Esophagus (tissue), 2 donors: ENCODE measurements at regions not wholly inside any gene's neighbourhood (a gene's known extent, or its start where the extent isn't known, plus 50 kb on each side); places are given as distances from the start of the nearest gene placed in this dataset.

Experiments
- H3K27ac ChIP-seq, 2 donors: one replicate each; pipeline ENCODE4 v1.5.1; 2013; ENCODE audit warnings: low read depth in 2 of 2, mild to moderate bottlenecking in 2 of 2, inconsistent platforms in 1 of 2, low read length in 1 of 2, moderate library complexity in 1 of 2
- H3K27me3 ChIP-seq, 2 donors: one replicate each; pipeline ENCODE4 v1.6.1; 2013; ENCODE audit warnings: low read length in 2 of 2, control low read depth in 1 of 2, mild to moderate bottlenecking in 1 of 2; ENCODE audit not compliant: insufficient read depth in 2 of 2, control insufficient read depth in 1 of 2
- H3K36me3 ChIP-seq, 2 donors: one replicate each; pipeline ENCODE4 v1.6.1; 2013; ENCODE audit warnings: low read length in 1 of 2; ENCODE audit not compliant: control insufficient read depth in 2 of 2, insufficient read depth in 2 of 2
- H3K4me1 ChIP-seq, 2 donors: one replicate each; pipeline ENCODE4 v1.6.1; 2013; ENCODE audit warnings: low read length in 1 of 2; ENCODE audit not compliant: control insufficient read depth in 2 of 2, insufficient read depth in 2 of 2
- H3K4me3 ChIP-seq, 2 donors: one replicate each; pipeline ENCODE4 v1.5.1; 2013; ENCODE audit warnings: low read length in 2 of 2, mild to moderate bottlenecking in 2 of 2, low read depth in 1 of 2, moderate library complexity in 1 of 2
- H3K9me3 ChIP-seq, 2 donors: one replicate each; pipeline ENCODE4 v1.6.1; 2013; ENCODE audit warnings: mild to moderate bottlenecking in 2 of 2, low read depth in 1 of 2, low read length in 1 of 2, moderate library complexity in 1 of 2; ENCODE audit not compliant: control insufficient read depth in 2 of 2, insufficient read depth in 1 of 2
- WGBS, 2 donors: extraction: QIAGEN DNeasy Blood & Tissue Kit; methylation state at CpG; one replicate each; pipeline ENCODE4 v1.1.7; 2013; 5-methylcytosine and 5-hydroxymethylcytosine counted together
- donor health status: healthy with polysubstance abuse.
- donor health status: Bipolar disorder and iron deficiency.

- peaks cover 0 to 7% of the 10 kb centered on the region in 2 donors for H3K4me1 ChIP-seq
- H3K27me3 ChIP-seq: no peaks in the 10 kb centered on the region
- no peak overlapping the region for H3K4me3 ChIP-seq
- no peaks in the 10 kb centered on the region for H3K9me3 ChIP-seq
- no peak overlapping the region for H3K27ac ChIP-seq
- no peaks in the 10 kb centered on the region for H3K36me3 ChIP-seq
Measured at GRCh38 chr21:35398346-35398982, 349.4 kb upstream of the RUNX1 start.

GRCh38 chr21:35397781-35398180 is 348.7 kb upstream of the RUNX1 start:
- Histone ChIP-seq H3K27me3 (no peaks in the 10 kb centered on the region), H3K4me1 (peaks cover 0 to 7% of the 10 kb centered on the region in 2 donors), H3K9me3 (no peaks in the 10 kb centered on the region), H3K4me3 (no peak overlapping the region), H3K27ac (no peak overlapping the region), H3K36me3 (no peaks in the 10 kb centered on the region)
- WGBS, 2 donors: 74 to 84% methylated on average over 3 of the region's 3 CpGs

- Histone ChIP-seq H3K4me1 (peaks cover 0 to 7% of the 10 kb centered on the region in 2 donors), H3K27ac (no peak overlapping the region), H3K27me3 (no peaks in the 10 kb centered on the region), H3K9me3 (no peaks in the 10 kb centered on the region), H3K4me3 (no peak overlapping the region), H3K36me3 (no peaks in the 10 kb centered on the region)
- 93 to 94% methylated on average over 4 of the region's 4 CpGs for WGBS, 2 donors
Measured at GRCh38 chr21:35396655-35397054, 347.6 kb upstream of the RUNX1 start.

- no peaks in the 10 kb centered on the region for H3K27me3 ChIP-seq
- peak overlapping the region; percentile 25 to 81 for H3K27ac ChIP-seq
- no peaks in the 10 kb centered on the region for H3K36me3 ChIP-seq
- 39 to 65% methylated on average over 1 of the region's 1 CpG for WGBS, 2 donors
- no peaks in the 10 kb centered on the region for H3K9me3 ChIP-seq
- no peak overlapping the region for H3K4me3 ChIP-seq
- peaks cover 0 to 7% of the 10 kb centered on the region in 2 donors for H3K4me1 ChIP-seq
Measured at GRCh38 chr21:35395728-35396127, 346.6 kb upstream of the RUNX1 start.

GRCh38 chr21:35394634-35395369 is 345.7 kb upstream of the RUNX1 start:
- H3K36me3 ChIP-seq: no peaks in the 10 kb centered on the region
- no peak overlapping the region for H3K4me3 ChIP-seq
- H3K27me3 ChIP-seq: no peaks in the 10 kb centered on the region
- no peak overlapping the region for H3K27ac ChIP-seq
- 84 to 86% methylated on average over 7 of the region's 7 CpGs for WGBS, 2 donors
- peaks cover 0 to 7% of the 10 kb centered on the region in 2 donors for H3K4me1 ChIP-seq
- H3K9me3 ChIP-seq: no peaks in the 10 kb centered on the region

- H3K4me3 ChIP-seq: no peak overlapping the region
- peaks cover 0 to 7% of the 10 kb centered on the region in 2 donors for H3K4me1 ChIP-seq
- WGBS, 2 donors: 40 to 56% methylated on average over 1 of the region's 1 CpG
- no peaks in the 10 kb centered on the region for H3K27me3 ChIP-seq
- no peak overlapping the region for H3K27ac ChIP-seq
- no peaks in the 10 kb centered on the region for H3K9me3 ChIP-seq
- H3K36me3 ChIP-seq: no peaks in the 10 kb centered on the region
Measured at GRCh38 chr21:35394049-35394448, 344.9 kb upstream of the RUNX1 start.

- Histone ChIP-seq H3K4me1 (peaks cover 0 to 4% of the 10 kb centered on the region in 2 donors), H3K9me3 (no peaks in the 10 kb centered on the region), H3K36me3 (no peaks in the 10 kb centered on the region), H3K27me3 (no peaks in the 10 kb centered on the region), H3K27ac (no peak overlapping the region), H3K4me3 (no peak overlapping the region)
- 45 to 70% methylated on average over 5 of the region's 5 CpGs for WGBS, 2 donors
Measured at GRCh38 chr21:35390013-35390776, 341.1 kb upstream of the RUNX1 start.

GRCh38 chr21:35386491-35387079 is 337.5 kb upstream of the RUNX1 start:
- WGBS, 2 donors: 77 to 80% methylated on average over 4 of the region's 4 CpGs
- Histone ChIP-seq H3K9me3 (no peaks in the 10 kb centered on the region), H3K27me3 (no peaks in the 10 kb centered on the region), H3K36me3 (no peaks in the 10 kb centered on the region), H3K27ac (no peak overlapping the region), H3K4me3 (no peak overlapping the region), H3K4me1 (no peaks in the 10 kb centered on the region)

- H3K9me3 ChIP-seq: no peaks in the 10 kb centered on the region
- H3K27ac ChIP-seq: no peak overlapping the region
- no peak overlapping the region for H3K4me3 ChIP-seq
- H3K4me1 ChIP-seq: no peaks in the 10 kb centered on the region
- 90 to 93% methylated on average over 2 of the region's 2 CpGs for WGBS, 2 donors
- H3K36me3 ChIP-seq: no peaks in the 10 kb centered on the region
- H3K27me3 ChIP-seq: no peaks in the 10 kb centered on the region
Measured at GRCh38 chr21:35384375-35384774, 335.3 kb upstream of the RUNX1 start.
